ENCODE measurements at regions not wholly inside any gene's neighbourhood (a gene's known extent, or its start where the extent isn't known, plus 50 kb on each side); places are given as distances from the start of the nearest gene placed in this dataset.

DNA sequence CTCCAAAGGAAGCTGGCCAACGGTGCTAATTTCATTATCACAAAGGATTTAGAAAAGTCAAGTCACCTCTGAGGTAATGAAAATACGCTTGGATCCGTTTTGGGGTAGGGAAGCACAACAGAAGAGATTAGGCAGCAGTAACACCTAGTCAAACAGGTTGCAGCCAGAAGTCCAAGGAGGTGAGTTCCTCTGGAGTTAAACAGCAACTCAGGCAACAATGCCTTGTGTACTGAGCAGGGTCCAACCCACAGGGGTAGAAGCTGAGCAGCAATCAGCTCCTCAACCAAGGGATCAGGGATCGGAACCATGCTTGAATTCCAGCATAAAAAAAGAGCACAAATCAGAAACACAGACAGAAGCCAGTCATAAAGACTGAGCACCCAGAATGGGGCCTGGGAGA is 88.1 kb upstream of the SPRED1 start:
- ATAC-seq (ENCODE audit: insufficient read depth, low FRiP score): no peak
- Histone ChIP-seq H3K27me3 (ENCODE audit: control insufficient read depth in 3 of 3, insufficient read depth in 3 of 3, low read length in 2 of 3) (no peaks in the 10 kb centered on the region), H3K4me3 (no peak overlapping the region), H3K4me1 (ENCODE audit: control insufficient read depth in 5 of 5, insufficient read depth in 5 of 5, low read length in 5 of 5) (no peaks in the 10 kb centered on the region), H3K27ac (ENCODE audit: low read depth in 1 of 2, low read length in 1 of 2) (no peak overlapping the region), H3K9me3 (ENCODE audit: control insufficient read depth in 4 of 4, insufficient read depth in 3 of 4, low read length in 3 of 4) (no peaks in the 10 kb centered on the region), H3K9ac (ENCODE audit: insufficient read depth in 1 of 2, low read length in 2 of 2) (no peak overlapping the region), H3K36me3 (ENCODE audit: control insufficient read depth in 4 of 4, insufficient read depth in 4 of 4, low read length in 4 of 4) (no peaks in the 10 kb centered on the region)
- TF ChIP-seq CTCF (IDR thresholded peaks at IDR 0.05; ENCODE audit: control extremely low read depth, extremely low read depth): no peak
- 81 to 86% methylated on average over 4 of the region's 4 CpGs for WGBS, 2 donors
- DNase-seq: no peak

DNA sequence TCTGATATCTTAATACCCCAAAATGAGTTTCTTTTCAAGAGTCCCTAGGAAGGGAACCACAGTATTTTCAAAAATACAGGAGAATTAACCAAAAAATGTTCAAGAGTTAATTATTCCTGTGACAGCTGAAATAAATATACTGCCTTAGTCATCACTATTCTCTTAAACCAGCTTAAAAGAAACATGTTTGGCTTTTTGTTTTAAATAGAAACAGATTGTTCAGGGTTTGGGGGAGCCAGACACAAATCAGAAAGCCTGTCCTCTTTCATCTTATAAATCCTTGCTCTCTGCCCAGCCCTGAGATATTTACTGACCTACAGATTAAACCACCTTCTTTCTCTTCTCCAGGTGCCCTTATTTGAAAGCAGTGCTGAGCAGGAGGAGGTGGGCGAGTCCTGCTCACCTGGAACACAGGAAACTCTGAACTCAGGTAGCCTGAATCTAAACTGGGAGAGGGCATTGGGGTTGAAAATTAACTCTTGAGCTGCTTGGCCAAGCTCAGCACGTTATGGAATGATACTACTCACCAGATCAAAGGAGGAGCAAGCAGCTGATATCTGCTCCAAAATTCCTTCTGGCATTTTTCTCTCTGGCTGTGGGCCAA is 84.1 kb upstream of the SPRED1 start:
- 50 to 76% methylated on average over 2 of the region's 2 CpGs for WGBS, 2 donors

GRCh38 chr15:38171973-38172372 is 80.7 kb upstream of the SPRED1 start:
- no peak overlapping the region for H3K9ac ChIP-seq (ENCODE audit: insufficient read depth in 1 of 2, low read length in 2 of 2)
- DNase-seq: no peak

More for the DNA sequence above, 84.1 kb upstream of the SPRED1 start:
- no peak overlapping the region for H3K27ac ChIP-seq (ENCODE audit: low read depth in 1 of 2, low read length in 1 of 2)
- no peak overlapping the region for H3K9ac ChIP-seq (ENCODE audit: insufficient read depth in 1 of 2, low read length in 2 of 2)
- H3K9me3 ChIP-seq (ENCODE audit: control insufficient read depth in 4 of 4, insufficient read depth in 3 of 4, low read length in 3 of 4): no peaks in the 10 kb centered on the region
- H3K4me1 ChIP-seq (ENCODE audit: control insufficient read depth in 5 of 5, insufficient read depth in 5 of 5, low read length in 5 of 5): no peaks in the 10 kb centered on the region
- ATAC-seq (ENCODE audit: insufficient read depth, low FRiP score) (no peak), DNase-seq (peak in 1 of 3 donors; percentile 6)
- TF ChIP-seq CTCF (IDR thresholded peaks at IDR 0.05; ENCODE audit: control extremely low read depth, extremely low read depth): no peak
- H3K27me3 ChIP-seq (ENCODE audit: control insufficient read depth in 3 of 3, insufficient read depth in 3 of 3, low read length in 2 of 3): no peaks in the 10 kb centered on the region
- H3K4me3 ChIP-seq: no peak overlapping the region
- no peaks in the 10 kb centered on the region for H3K36me3 ChIP-seq (ENCODE audit: control insufficient read depth in 4 of 4, insufficient read depth in 4 of 4, low read length in 4 of 4)

More at GRCh38 chr15:38171973-38172372, 80.7 kb upstream of the SPRED1 start:
- 72 to 86% methylated on average over 1 of the region's 1 CpG for WGBS, 2 donors
- Histone ChIP-seq H3K4me3 (no peak overlapping the region), H3K27ac (ENCODE audit: low read depth in 1 of 2, low read length in 1 of 2) (no peak overlapping the region), H3K27me3 (ENCODE audit: control insufficient read depth in 3 of 3, insufficient read depth in 3 of 3, low read length in 2 of 3) (no peaks in the 10 kb centered on the region), H3K9me3 (ENCODE audit: control insufficient read depth in 4 of 4, insufficient read depth in 3 of 4, low read length in 3 of 4) (no peaks in the 10 kb centered on the region), H3K4me1 (ENCODE audit: control insufficient read depth in 5 of 5, insufficient read depth in 5 of 5, low read length in 5 of 5) (peaks cover 0 to 3% (median 0%) of the 10 kb centered on the region in 5 donors), H3K36me3 (ENCODE audit: control insufficient read depth in 4 of 4, insufficient read depth in 4 of 4, low read length in 4 of 4) (no peaks in the 10 kb centered on the region)
- TF ChIP-seq CTCF (IDR thresholded peaks at IDR 0.05; ENCODE audit: control extremely low read depth, extremely low read depth): no peak
- ATAC-seq (ENCODE audit: insufficient read depth, low FRiP score): no peak

All from lung (tissue), 11 donors.